MM.1S (cell line): ENCODE measurements at regions not wholly inside any gene's neighbourhood (a gene's known extent, or its start where the extent isn't known, plus 50 kb on each side); places are given as distances from the start of the nearest gene placed in this dataset.

Experiments used
- DNase-seq: peaks from one replicate; pipeline ENCODE4 v3.0.0-alpha.2; 2015
- H2AFZ ChIP-seq: fragments of 300-600 bp; sonication (generic); 2 replicates; pipeline ENCODE4 v1.6.0; 2016; ENCODE audit warnings: antibody characterized with exemption, low read length
- H3F3A ChIP-seq: fragments of 300-600 bp; sonication (generic); 2 replicates; pipeline ENCODE4 v1.6.1; 2016; ENCODE audit warnings: mild to moderate bottlenecking, antibody characterized with exemption, low read length, moderate library complexity, mixed read lengths; ENCODE audit not compliant: insufficient read depth
- H3K27ac ChIP-seq: fragments of 300-600 bp; sonication (generic); 2 replicates; pipeline ENCODE4 v1.5.1; 2016; ENCODE audit warnings: mild to moderate bottlenecking, low read length
- H3K27me3 ChIP-seq: fragments of 300-600 bp; sonication (generic); replicated peaks from 2 replicates; pipeline ENCODE4 v1.6.0; 2016; ENCODE audit warnings: low read length; ENCODE audit not compliant: insufficient read depth
- H3K36me3 ChIP-seq: fragments of 300-600 bp; sonication (generic); replicated peaks from 2 replicates; pipeline ENCODE4 v1.6.1; 2016; ENCODE audit warnings: mild to moderate bottlenecking, low read length, mixed read lengths; ENCODE audit not compliant: insufficient read depth
- H3K4me1 ChIP-seq: fragments of 300-600 bp; sonication (generic); 2 replicates; pipeline ENCODE4 v1.6.1; 2016; ENCODE audit warnings: low read length, mixed read lengths
- H3K4me2 ChIP-seq: fragments of 300-600 bp; sonication (generic); 2 replicates; pipeline ENCODE4 v1.6.0; 2016; ENCODE audit warnings: low read depth, low read length
- H3K4me3 ChIP-seq: fragments of 300-600 bp; sonication (generic); 2 replicates; pipeline ENCODE4 v1.5.1; 2016; ENCODE audit warnings: low read length, mixed read lengths
- H3K79me2 ChIP-seq: fragments of 300-600 bp; sonication (generic); 2 replicates; pipeline ENCODE4 v1.6.1; 2016; ENCODE audit warnings: mixed run types, low read length, mixed read lengths
- H3K9ac ChIP-seq: fragments of 300-600 bp; sonication (generic); 2 replicates; pipeline ENCODE4 v1.6.1; 2016; ENCODE audit warnings: low read length, mixed read lengths
- H3K9me2 ChIP-seq: fragments of 300-600 bp; sonication (generic); replicated peaks from 2 replicates; pipeline ENCODE4 v1.6.1; 2016; ENCODE audit warnings: mild to moderate bottlenecking, low read length, mixed read lengths; ENCODE audit not compliant: insufficient read depth
- H3K9me3 ChIP-seq: fragments of 300-600 bp; sonication (generic); replicated peaks from 2 replicates; pipeline ENCODE4 v1.6.1; 2016; ENCODE audit warnings: mild to moderate bottlenecking, low read length, mixed read lengths; ENCODE audit not compliant: insufficient read depth
- H4K20me1 ChIP-seq: fragments of 300-600 bp; sonication (generic); 2 replicates; pipeline ENCODE4 v1.6.1; 2016; ENCODE audit warnings: mild to moderate bottlenecking, low read length, moderate library complexity, mixed read lengths; ENCODE audit not compliant: insufficient read depth
- EZH2 ChIP-seq: fragments of 300-600 bp; sonication (generic); optimal IDR thresholded peaks from 2 replicates; pipeline ENCODE3; 2017; ENCODE audit warnings: low read depth, mild to moderate bottlenecking, antibody characterized with exemption, low read length, mixed read lengths
- EZH2phosphoT487 ChIP-seq: fragments of 300-600 bp; sonication (generic); IDR thresholded peaks from 2 replicates; pipeline ENCODE4 v1.6.1; 2018; ENCODE audit warnings: antibody characterized with exemption, low read length
- TF ChIP-seq, protein P1 (sequence below): fragments of 300-600 bp; sonication (generic); IDR thresholded peaks from 2 replicates; pipeline ENCODE4 v1.5.1; 2016; ENCODE audit warnings: antibody characterized with exemption, low read length, mixed read lengths

DNA sequence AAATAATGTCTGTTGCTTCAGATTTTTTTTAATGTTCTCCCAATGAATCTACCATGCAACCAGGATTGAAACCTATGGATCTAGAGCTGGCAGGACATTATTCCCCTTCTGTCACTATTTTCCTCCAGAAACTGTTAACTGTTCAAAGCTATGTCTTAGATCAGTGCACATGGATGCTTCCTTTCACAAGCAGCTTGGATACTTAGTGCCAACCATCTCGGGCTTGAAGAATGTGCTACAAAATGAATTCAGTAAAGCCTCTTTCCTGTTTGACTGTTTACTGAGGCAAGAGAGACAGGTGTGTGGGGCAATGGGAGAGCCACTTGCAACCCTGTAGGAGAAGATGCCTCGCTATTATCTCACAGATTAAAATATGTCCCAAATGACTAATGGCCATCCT, 774.8 kb downstream of the KCTD16 start:
- Histone ChIP-seq H3K27me3 (no peaks in the 10 kb centered on the region), H3K9ac (no peak overlapping the region), H3K4me1 (no peaks in the 10 kb centered on the region), H3K4me3 (no peak overlapping the region), H3K36me3 (no peaks in the 10 kb centered on the region), H3K79me2 (no peaks in the 10 kb centered on the region), H4K20me1 (no peaks in the 10 kb centered on the region), H3F3A (no peaks in the 10 kb centered on the region), H3K9me2 (no peaks in the 10 kb centered on the region), H3K4me2 (no peak overlapping the region), H3K9me3 (no peaks in the 10 kb centered on the region), H3K27ac (no peak overlapping the region), H2AFZ (no peak overlapping the region)
- TF ChIP-seq EZH2 = no peak
- TF ChIP-seq, protein P1, sequence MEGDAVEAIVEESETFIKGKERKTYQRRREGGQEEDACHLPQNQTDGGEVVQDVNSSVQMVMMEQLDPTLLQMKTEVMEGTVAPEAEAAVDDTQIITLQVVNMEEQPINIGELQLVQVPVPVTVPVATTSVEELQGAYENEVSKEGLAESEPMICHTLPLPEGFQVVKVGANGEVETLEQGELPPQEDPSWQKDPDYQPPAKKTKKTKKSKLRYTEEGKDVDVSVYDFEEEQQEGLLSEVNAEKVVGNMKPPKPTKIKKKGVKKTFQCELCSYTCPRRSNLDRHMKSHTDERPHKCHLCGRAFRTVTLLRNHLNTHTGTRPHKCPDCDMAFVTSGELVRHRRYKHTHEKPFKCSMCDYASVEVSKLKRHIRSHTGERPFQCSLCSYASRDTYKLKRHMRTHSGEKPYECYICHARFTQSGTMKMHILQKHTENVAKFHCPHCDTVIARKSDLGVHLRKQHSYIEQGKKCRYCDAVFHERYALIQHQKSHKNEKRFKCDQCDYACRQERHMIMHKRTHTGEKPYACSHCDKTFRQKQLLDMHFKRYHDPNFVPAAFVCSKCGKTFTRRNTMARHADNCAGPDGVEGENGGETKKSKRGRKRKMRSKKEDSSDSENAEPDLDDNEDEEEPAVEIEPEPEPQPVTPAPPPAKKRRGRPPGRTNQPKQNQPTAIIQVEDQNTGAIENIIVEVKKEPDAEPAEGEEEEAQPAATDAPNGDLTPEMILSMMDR = no peak
- TF ChIP-seq EZH2phosphoT487 = no peak
- no peak for DNase-seq

DNA sequence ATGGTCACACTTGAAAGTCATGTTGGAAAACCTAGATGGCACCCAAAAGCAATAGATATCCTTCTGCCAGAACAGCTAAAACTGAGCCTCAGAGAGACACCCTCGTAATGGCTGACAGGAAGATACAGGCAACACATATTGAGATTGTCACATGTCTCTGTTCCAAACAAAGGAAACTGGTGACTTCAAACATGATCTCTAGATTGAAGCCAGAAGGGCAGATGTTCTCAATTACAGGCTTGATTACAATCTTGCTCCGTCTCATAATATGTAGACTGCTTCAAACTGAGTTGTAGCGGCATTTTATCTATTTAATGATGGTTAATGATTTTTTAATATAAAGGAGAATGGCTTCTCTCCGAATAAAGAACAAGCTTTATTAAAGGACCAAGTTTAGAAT, 774.3 kb downstream of the KCTD16 start:
- Histone ChIP-seq H3K27ac (no peak overlapping the region), H2AFZ (no peak overlapping the region), H3K9me2 (no peaks in the 10 kb centered on the region), H3K4me2 (no peak overlapping the region), H3K9me3 (no peaks in the 10 kb centered on the region), H3F3A (no peaks in the 10 kb centered on the region), H3K9ac (no peak overlapping the region), H3K79me2 (no peaks in the 10 kb centered on the region), H4K20me1 (no peaks in the 10 kb centered on the region), H3K4me1 (no peaks in the 10 kb centered on the region), H3K27me3 (no peaks in the 10 kb centered on the region), H3K36me3 (no peaks in the 10 kb centered on the region), H3K4me3 (no peak overlapping the region)
- no peak for DNase-seq
- TF ChIP-seq EZH2phosphoT487 = no peak
- TF ChIP-seq, protein P1 = no peak
- TF ChIP-seq EZH2 = no peak

DNA sequence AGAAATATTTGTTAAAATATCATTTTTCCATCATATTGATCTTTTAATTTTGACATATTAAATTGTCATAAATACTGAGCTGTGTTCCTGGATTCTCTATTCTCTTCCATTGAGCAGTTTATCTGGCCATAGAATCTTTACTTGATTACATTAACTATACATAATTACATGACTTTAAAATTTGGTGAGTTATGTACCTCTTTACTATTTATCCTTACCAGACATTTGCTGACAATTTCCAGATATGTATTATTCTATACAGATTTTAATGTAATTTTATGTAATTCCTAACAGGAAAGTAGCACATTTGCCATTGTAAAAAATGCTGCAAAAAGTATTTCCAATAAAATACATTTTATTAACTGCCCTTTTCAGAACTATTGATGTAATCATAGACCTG, 770.3 kb downstream of the KCTD16 start:
- no peaks in the 10 kb centered on the region for H3K4me1 ChIP-seq
- no peak overlapping the region for H2AFZ ChIP-seq
- no peak overlapping the region for H3K4me3 ChIP-seq
- H3K79me2 ChIP-seq = no peaks in the 10 kb centered on the region
- no peaks in the 10 kb centered on the region for H4K20me1 ChIP-seq
- H3K9ac ChIP-seq = no peak overlapping the region
- no peaks in the 10 kb centered on the region for H3K27me3 ChIP-seq
- no peak for DNase-seq
- H3F3A ChIP-seq = no peaks in the 10 kb centered on the region
- no peaks in the 10 kb centered on the region for H3K9me2 ChIP-seq
- no peaks in the 10 kb centered on the region for H3K9me3 ChIP-seq
- H3K27ac ChIP-seq = no peak overlapping the region
- H3K4me2 ChIP-seq = no peak overlapping the region
- TF ChIP-seq, protein P1 = no peak
- no peaks in the 10 kb centered on the region for H3K36me3 ChIP-seq

DNA sequence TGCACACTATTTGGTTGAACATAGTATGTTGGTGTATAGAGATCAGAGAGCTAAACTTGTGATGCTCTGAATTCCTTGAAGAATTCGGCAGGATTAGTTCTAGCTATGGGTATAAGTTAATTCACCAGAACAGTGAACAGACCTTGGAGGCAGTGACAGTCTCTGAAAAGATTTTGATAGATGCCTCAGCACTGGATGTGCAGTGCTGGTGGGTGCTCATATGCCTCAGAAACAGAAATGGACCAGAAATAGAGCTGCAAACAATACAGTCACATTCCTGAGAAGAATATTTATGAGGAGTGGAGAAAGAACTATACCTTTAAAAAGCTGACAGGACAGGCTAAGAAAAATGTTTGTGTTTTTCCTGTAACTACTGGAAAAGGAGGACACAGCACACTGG, 747.7 kb downstream of the KCTD16 start:
- H3F3A ChIP-seq = no peaks in the 10 kb centered on the region
- H3K36me3 ChIP-seq = no peaks in the 10 kb centered on the region
- H3K4me3 ChIP-seq = no peak overlapping the region
- no peaks in the 10 kb centered on the region for H3K79me2 ChIP-seq
- no peaks in the 10 kb centered on the region for H3K4me1 ChIP-seq
- H3K9ac ChIP-seq = no peak overlapping the region
- H3K27me3 ChIP-seq = no peaks in the 10 kb centered on the region
- H4K20me1 ChIP-seq = no peaks in the 10 kb centered on the region
- no peak for DNase-seq
- no peak overlapping the region for H3K4me2 ChIP-seq
- no peaks in the 10 kb centered on the region for H3K9me2 ChIP-seq
- H2AFZ ChIP-seq = no peak overlapping the region
- no peak overlapping the region for H3K27ac ChIP-seq
- no peaks in the 10 kb centered on the region for H3K9me3 ChIP-seq
- TF ChIP-seq, protein P1 = no peak
- no peak for TF ChIP-seq EZH2phosphoT487
- TF ChIP-seq EZH2 = no peak
